Loucy (cell line): ENCODE measurements at regions not wholly inside any gene's neighbourhood (a gene's known extent, or its start where the extent isn't known, plus 50 kb on each side); places are given as distances from the start of the nearest gene placed in this dataset.

Experiments
- EZH2phosphoT487 ChIP-seq: fragments of 200-600 bp; IDR thresholded peaks from 2 replicates; pipeline ENCODE4 v1.6.1; 2018; ENCODE audit warnings: antibody characterized with exemption, mild to moderate bottlenecking, moderate library complexity, borderline replicate concordance
- TF ChIP-seq, protein P1 (sequence below): fragments of 200-600 bp; sonication (generic); conservative IDR thresholded peaks from 2 replicates; pipeline ENCODE4 v1.5.1; 2014; ENCODE audit warnings: mild to moderate bottlenecking, antibody characterized with exemption, low read length

DNA sequence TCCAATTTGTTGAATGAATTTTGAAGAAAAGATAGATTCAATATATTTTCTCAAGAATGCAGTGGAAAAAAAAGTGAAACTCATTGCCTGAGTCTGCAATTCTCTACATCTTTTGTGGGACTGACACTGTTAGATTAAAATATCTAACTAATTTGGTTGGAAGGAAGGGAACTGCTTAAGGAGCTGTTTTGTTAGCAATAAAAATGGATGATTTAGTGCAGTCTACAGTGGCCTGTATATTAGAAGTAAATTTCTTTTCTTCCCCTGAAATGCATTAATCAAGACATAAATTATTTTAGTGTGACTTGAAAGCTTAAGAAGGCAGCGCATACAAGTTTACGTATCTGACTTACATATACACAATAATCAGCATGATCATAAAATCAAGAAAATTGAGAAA is 1332.6 kb downstream of the EPHA7 start:
- TF ChIP-seq EZH2phosphoT487 = no peak
- TF ChIP-seq, protein P1, sequence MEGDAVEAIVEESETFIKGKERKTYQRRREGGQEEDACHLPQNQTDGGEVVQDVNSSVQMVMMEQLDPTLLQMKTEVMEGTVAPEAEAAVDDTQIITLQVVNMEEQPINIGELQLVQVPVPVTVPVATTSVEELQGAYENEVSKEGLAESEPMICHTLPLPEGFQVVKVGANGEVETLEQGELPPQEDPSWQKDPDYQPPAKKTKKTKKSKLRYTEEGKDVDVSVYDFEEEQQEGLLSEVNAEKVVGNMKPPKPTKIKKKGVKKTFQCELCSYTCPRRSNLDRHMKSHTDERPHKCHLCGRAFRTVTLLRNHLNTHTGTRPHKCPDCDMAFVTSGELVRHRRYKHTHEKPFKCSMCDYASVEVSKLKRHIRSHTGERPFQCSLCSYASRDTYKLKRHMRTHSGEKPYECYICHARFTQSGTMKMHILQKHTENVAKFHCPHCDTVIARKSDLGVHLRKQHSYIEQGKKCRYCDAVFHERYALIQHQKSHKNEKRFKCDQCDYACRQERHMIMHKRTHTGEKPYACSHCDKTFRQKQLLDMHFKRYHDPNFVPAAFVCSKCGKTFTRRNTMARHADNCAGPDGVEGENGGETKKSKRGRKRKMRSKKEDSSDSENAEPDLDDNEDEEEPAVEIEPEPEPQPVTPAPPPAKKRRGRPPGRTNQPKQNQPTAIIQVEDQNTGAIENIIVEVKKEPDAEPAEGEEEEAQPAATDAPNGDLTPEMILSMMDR = no peak
